ENCODE measurements at regions not wholly inside any gene's neighbourhood (a gene's known extent, or its start where the extent isn't known, plus 50 kb on each side); places are given as distances from the start of the nearest gene placed in this dataset.

DNA sequence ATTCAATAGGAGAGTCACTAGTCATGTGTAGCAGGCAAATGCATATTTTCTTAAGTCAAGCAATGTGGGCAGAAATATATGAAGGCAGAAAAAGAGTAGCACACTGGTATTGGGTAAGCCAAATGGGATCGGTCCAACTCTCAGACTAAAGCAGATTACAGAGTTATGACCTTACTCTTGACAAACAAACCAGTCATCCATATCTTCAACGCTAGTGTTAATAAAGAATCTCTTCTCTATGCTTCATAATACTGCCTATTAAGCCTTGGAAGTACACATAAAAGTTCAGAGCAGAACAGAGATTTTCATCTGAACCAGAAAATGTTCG lies 320.2 kb upstream of the JARID2 start:
- DNase-seq (ENCODE audit: low spot score) = no peak

DNA sequence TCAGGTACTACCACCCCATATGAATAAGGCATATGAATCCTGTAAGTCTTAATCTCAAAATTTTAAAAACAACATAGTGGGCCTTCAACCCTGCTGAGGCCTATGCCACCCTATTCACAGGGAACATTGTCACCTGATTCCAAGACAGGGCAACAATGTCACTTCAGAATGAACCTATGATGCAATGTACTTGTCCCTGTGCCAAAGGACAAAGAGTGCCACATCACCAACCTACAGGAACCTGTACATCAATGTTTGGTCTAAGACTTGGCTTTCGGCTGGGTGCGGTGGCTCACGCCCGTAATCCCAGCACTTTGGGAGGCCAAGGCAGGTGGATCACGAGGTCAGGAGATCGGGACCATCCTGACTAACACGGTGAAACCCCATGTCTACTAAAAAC lies 318.5 kb upstream of the JARID2 start:
- no peak for DNase-seq (ENCODE audit: low spot score)

DNA sequence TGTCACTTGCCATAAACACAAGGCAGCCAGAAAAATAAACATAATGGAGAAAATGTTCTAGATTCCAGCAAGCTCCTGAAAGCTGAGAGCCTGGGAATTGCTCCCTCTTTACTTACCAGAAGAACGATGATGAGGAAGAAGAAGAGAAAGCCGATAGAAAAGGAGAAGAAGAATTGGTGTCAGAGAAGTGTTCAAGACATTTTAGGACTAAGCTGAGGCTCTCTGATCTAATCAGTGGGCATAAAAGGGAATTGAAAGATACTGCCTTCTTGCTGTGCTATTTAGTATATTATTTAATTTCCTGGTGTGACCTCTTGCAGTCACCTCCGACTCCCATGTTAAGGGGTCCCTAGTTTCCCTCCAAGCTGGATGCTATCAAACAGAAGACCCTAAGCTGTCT lies 316.6 kb upstream of the JARID2 start:
- DNase-seq (ENCODE audit: low spot score) = no peak

DNA sequence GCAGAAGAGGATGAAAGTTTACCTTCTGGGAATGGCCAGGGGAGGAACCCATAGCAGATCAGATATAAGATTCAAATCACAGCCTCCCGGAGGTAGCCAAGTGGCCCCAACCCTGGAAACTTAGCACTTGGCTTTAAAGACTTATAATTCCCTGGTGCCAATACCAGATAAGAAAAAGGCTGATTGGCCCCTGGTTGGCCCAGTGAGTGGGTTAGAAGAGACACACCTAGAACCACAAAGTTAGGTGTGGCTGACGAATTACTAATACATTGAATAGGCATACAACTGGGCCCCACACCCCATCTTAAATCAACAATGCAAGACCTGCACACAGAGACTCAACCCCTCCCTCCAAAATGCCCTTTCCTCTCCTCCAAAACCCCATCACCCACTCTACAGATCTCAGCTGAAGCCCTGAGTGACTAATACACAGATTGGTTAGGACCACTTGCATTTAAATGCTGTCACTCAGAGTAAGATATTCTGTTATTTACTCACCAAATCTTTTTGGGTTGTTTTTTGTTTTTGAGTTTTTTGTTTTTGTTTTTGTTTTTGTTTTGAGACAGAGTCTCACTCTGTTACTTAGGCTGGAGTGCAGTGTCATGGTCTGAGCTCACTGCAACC lies 315.4 kb upstream of the JARID2 start:
- no peak for DNase-seq (ENCODE audit: low spot score)

DNA sequence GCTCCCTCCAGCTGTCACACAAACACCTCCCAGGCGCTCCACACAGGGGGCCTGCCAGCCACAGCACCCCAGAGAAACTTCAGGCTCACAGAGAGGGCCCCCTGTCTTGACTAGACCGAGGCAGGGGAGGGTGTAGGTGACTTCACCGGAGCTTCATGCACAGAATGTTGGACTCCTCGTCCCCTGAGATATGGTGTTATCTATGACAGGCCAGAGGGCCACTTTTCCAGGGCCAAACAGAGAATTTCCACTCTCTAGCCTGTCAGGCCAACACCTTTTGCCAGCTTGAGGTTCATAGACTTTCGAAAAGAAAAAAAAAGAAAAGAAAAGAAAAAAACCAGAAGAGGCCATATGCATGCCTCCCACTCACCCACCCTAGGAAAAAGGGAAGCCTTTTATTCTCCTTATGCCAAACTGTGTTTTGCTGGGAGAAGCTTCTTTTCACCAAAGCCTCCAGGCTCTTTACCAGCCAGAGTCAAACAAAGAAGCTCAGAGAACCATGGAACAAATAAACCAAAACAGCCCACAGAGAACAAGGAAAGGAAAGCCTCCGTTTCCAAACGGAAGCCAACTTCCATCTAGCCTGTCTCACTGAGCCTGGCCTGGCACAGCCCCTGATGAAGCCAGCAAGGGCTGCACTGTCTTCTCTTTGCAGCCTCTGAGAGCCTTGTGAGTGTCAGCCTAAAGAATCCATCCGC lies 313.2 kb upstream of the JARID2 start:
- DNase-seq (ENCODE audit: low spot score) = no peak

DNA sequence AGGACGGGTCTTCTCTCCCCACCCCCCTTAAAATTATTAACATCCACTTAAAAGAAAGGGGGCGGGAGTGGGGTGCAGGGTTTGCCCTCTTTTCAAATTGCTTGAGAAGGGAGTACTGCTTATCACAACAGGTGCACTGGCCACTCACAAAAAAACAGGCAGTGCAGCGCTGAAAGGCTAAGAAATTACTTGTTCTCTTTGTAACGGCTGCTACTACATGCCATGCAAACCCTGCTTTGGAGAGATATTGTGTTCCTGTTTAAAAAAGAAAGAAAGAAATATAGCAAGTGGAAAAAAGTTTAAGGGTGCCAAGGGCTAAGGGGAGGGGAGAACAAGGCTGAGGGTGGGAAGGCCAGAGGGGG lies 312.7 kb upstream of the JARID2 start:
- no peak for DNase-seq (ENCODE audit: low spot score)

DNA sequence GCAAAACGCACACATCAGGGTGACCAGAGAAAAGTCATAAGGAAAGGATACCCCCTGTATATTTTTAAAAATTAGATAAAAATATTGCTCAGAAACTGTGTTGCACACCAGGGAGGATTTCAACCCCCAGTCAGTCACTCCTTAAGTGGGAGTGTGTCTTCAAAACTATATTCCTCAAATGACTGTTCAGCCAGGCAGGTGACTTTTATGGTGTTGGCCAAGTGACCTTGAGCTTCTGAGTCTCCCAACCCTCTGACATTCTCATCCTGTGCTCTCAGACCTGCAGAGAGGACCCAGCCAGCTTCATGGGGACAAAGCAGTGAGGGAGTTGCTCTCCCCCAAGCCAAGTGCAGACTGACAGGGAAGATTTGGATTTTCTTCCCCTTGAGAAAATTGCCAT lies 311.9 kb upstream of the JARID2 start:
- DNase-seq (ENCODE audit: low spot score) = no peak

DNA sequence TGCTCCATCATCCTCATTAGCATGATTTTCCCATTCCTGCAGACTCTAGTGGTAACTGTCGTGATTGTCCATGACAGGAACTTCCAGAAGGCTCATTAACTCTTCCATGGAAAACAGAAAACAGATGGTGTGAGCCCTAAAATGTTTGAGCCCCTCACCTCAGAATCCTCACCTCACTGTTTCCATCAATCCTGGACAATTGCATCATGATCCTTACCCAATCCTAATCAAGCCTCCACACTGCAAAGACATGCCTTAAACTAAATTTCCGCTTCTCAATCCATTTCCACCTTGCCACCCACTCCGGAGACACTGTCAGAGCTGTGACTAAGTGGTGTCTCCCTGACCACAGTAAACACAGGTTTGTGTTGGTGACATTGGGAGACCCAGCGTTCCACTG lies 311.0 kb upstream of the JARID2 start:
- DNase-seq (ENCODE audit: low spot score) = no peak

DNA sequence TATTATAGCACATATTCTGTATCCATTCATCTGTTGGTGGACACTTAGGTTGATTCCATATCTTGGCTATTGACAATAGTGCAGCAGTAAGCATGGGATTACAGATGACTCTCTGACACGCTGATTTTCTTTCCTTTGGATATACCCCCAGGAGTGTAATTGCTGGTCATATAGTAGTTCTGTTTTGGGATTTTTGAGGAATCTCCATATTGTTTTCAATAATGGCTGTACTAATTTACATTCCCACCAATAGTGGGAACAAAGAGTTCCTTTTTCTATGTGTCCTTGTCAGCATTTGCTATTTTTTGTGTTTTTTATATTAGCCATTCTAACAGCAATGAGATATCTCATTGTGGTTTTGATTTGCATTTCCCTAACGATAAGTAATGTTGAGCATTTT lies 309.0 kb upstream of the JARID2 start:
- no peak for DNase-seq (ENCODE audit: low spot score)

DNA sequence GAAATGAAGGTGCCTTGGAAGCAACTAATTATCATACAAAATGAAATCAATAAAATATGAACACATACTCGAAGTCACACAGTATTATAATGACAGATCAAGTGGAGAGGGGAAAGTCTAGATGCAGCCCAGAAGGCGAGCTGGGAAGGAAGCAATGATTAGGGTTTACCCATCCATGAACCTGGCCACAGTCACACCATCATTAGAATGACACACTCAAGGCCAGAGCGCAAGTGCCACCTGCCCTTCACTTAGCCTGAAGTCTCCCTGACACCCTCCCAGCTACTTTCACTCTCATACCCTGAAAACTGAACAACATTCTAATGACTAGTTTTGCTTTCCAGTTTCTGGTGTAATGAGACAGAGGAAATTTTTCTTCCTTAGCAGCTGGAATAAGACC lies 302.8 kb upstream of the JARID2 start:
- DNase-seq (ENCODE audit: low spot score) = no peak

DNA sequence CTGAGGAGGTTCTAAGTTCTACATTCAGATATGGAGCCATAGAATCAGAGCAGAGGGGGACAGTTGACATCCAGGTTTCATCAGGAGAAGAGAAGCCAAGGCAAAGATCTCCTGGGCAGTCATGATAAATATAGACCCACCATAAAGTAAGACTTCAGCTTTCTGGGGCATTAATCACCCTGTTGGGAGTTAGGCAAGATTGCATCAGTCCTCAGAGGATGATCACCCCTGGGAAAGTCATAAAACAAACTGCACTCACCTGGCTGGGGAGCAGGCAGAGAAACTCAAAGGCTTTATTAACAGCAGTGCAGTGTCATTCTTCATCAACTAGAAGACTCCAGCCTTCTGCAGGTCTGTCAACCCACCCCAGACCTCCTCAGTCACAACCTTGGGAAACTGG lies 301.3 kb upstream of the JARID2 start:
- DNase-seq (ENCODE audit: low spot score) = no peak

DNA sequence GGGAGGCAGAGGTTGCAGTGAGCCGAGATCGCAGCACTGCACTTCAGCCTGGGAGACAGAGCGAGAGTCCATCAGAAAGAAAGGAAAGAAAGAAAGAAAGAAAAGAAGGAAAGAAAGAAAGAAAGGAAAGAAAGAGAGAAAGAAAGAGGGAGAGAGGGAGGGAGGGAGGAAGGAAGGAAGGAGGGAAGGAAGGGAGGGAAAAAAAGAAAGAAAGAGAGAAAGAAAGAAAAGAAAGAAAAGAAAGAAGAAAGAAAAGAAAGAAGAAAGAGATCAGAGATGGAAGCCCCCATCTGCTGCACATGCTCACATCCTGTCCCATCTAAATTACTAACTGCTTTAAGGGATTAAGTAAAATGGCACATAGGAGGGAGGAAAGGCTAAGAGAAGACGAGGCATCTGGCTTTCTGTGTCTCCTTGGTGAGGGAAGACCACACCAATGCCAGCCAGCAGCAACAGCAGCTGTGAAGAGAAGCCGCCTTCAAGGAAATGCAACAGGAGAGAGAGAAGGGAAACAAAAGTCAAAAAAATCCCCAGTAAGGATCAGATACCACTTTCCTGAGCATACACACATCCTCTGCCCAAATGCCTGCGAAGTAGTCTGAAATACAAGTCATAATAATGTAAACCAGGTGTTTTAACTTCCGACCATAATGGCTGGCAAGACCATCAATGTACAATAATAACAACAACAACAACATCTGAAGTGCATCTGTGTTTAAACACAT lies 300.2 kb upstream of the JARID2 start:
- no peak for DNase-seq (ENCODE audit: low spot score)

DNA sequence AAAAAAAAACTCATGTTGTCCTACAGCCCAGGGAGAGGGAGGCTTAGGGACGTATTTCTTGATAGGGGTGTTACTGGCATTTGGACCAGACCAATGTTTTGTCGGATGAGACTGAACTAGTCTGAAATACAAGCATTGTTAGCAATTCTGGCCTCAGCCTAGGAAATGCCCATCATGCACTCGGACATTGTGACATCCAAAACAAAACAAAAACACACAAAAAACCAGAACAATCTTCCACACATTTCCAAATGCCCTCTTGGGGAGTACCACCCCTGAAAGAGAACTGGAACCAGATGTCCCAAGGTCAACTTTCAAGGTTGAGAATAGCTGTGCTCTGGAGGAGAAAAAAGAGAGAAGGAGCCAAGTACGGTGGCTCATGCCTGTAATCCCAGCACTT lies 299.1 kb upstream of the JARID2 start:
- DNase-seq (ENCODE audit: low spot score) = no peak

DNA sequence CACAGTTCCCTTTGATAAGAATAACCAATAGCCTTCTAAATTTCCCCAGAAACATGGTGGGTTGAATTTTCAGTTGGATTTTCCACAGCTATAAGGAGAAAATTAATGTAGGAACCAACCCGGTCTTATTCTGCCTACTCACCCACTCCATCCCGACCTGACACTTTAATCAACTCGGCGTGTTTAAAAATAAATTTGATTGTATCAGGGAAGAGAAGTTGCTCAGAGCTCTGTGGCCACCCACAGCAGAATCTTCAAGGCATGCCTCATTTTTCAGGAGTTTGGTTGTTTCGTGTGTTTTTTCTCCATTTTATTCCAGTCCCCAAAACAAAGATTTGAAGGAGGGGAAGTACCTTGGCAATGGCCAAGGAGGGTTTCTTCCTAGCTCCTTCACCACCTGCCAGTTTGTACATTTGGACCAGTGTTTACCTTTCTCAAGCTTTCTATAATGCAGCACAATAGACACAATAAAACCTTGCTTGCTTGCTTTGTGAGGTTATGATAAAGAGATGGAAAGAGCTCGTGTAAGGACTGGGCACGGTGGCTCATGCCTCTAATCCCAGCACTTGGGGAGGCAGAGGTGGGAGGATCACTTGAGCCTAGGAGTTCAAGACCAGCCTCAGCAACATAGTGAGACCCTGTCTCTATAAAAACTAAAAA lies 297.2 kb upstream of the JARID2 start:
- no peak for DNase-seq (ENCODE audit: low spot score)

DNA sequence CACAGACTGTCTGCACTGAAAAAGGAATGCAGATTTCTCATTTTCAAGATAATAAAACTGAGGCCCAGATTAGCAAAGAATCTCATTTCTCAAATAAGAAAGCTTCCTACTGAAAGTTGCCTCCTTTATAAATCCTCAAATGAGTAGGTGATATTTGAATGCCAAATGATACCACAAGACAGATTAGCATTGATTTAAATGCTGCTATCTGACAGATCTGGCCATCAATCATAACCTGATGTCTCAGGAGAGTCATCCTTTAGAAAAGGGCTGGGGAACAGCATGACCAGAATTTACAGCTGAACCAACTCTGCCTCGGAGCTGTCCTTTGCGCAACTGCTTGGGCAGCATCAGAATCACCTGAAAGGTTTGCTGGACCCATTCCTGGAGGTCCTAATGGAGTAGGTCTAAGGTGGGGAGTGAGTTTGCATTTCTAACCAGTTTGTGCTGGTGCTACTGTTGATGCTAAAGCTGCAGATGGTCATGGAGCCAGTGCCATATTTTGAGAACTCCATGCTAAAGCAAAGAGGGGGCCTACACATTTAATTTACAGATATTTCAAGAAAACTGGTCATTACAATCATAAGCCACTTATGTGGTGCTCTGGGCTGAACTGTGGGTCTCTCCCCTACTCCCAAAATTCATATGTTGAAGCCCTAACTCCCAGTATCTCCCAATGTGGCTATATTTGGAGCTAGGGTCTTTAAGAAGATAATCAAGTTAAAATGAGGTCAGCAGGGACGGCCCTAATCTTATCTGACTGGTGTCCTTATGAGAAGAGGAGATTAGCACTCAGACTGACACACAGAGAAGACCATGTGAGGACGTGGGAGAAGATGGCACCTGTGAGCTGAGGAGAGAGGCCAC lies 295.5 kb upstream of the JARID2 start:
- no peak for DNase-seq (ENCODE audit: low spot score)

DNA sequence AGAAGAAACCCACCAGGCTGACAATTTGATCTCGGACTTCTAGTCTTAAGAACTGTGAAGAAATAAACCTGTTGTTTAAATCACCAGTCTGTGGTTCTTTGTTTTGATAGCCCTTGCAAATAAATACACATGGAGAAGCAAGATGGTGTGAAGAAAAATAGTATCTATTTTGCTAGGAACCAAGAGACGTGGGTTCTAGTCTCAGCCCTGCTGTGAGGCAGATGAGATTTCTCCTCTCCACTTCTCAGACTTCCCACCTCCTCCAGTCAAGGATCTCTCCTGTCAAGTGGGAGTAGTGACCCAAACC lies 294.9 kb upstream of the JARID2 start:
- DNase-seq (ENCODE audit: low spot score) = no peak

DNA sequence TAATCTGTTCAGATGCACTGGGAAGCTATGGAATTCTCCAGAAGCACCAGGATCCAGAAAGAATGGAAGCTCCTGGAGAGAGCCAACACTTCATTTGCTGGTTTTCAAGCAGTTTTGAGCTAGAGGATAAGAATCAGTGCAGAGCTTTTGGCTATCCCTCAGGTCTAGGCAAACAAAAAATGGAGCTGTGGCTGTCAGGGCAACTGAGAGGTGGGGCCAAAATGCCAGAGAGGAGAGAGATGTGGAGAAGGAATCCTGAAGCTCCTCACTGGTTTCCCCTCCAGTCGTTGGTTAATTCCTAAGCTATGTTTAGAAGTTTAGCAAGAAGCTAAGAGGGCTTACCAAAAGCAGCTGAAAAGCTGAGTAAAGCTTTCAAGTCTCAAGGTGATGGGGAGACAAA lies 294.2 kb upstream of the JARID2 start:
- no peak for DNase-seq (ENCODE audit: low spot score)

DNA sequence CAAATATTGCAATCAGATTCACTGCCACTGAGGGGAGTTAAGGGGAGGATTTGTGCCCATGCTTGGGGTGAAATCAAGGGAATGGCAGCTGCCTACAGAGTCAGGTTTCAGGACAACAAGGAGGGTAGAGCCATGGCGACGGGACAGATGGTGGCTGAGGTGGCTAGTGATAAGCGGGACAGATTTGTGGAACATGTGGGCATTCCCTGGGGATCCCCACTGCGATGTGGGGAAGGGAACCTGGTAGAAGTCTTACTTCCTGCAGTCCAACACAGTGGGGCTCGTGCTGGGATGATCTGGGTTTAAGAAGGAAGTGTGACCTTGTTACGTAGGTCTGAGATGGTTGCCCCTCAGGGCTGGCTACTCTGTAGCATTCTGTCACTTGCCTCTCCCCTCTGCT lies 292.0 kb upstream of the JARID2 start:
- DNase-seq (ENCODE audit: low spot score) = no peak

DNA sequence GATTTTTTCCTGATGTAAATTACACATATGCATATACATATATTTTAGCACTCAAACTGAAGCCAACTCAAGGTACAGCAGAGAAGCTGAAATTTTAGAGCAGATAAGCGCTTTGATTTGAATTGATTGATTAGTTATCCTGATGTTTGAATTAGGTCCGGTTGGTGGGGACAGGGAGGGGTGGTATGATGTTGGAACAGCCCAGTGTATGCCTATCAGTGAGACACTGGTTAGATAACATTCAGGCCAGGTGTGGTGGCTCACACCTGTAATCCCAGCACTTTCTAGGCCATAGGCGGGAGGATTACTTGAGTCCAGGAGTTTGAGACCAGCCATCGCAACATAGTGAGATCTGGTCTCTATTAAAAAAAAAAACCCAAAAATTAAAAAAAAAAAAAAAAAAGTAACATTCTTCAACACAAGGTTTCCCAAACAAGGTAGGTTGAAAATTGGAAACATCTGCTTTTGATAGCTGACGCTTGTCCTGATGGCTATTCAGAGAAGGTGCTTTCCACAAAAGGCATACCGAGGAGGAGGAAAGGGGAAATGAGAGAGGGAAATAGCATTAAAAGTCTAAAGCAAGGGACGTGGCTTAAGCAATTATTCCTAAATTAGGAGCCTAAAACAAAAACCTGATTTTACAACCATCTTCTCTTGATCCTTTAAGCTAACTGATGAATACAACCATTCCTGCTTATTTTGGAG lies 288.4 kb upstream of the JARID2 start:
- DNase-seq (ENCODE audit: low spot score) = no peak

DNA sequence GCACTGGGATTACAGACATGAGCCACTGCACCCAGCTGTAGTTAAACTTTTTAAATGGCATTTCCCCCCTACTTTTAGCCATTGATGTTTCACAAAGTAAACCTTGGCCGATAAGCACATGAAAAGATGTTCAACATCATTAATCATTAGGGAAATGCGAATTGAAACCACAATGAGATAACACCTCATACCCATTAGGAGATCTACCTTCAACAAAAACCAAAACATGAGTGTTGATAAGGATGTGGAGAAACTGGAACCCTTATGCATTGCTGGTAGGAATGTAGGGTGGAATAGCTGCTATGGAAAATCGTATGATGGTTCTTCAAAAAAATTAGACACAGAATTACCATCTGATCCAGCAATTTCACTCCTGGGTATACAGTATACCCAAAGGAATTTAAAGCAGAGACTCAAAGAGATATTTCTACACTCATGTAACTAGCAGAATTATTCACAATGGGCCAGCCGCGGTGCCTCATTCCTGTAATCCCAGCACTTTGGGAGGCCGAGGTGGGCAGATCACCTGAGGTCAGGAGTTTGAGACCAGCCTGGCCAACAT lies 286.5 kb upstream of the JARID2 start:
- no peak for DNase-seq (ENCODE audit: low spot score)

DNA sequence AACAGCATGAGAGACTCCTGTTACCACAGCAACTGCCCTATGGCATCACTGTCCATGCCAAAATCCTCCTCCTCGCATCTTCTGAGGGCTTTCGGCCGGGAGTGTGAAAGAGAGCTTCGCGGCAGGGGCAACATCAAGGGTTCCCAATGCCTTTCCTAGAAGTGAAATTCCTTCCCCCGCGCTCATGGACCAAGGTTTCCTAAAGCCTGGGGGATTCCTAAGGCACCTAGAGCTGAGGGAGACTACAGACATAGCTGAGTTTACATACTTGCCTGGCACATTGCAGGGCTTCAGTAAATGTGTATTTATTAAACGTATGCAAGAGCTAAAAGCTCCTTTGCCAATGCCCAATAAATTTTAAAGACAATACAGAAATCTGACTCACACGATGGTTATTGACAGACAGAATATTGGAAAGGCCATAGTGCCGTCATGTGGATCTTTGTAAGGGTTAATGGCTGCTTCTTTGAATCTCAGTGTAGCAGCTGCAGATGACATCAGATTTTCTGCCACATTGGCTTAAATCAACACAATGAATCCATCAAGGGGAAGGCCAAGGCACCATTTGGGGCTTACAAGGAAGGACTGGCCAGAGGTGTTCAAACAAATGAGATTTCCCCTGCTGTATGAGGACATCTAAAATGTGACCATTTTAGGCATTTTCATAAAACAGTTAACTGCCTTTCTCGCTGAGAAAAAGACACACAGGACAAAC lies 281.2 kb upstream of the JARID2 start:
- DNase-seq (ENCODE audit: low spot score) = no peak
